Thyroid gland (tissue), 4 donors: ENCODE measurements at regions not wholly inside any gene's neighbourhood (a gene's known extent, or its start where the extent isn't known, plus 50 kb on each side); places are given as distances from the start of the nearest gene placed in this dataset.

Source experiments
- DNase-seq, 2 donors: peaks; one replicate each; pipeline ENCODE4 v3.0.0-alpha.2; 2019
- H3K27ac ChIP-seq, 3 donors: fragments of 200-600 bp; sonication (generic); 1 replicate in 2 of 3; 2 replicates in 1 of 3; pipeline ENCODE4 v1.5.1; 2016 to 2019; ENCODE audit warnings: mild to moderate bottlenecking in 1 of 3, moderate library complexity in 1 of 3
- H3K27me3 ChIP-seq: fragments of 200-600 bp; sonication (generic); one replicate; pipeline ENCODE4 v1.5.1; 2019
- H3K36me3 ChIP-seq, 2 donors: fragments of 200-600 bp; sonication (generic); one replicate each; pipeline ENCODE4 v1.5.1; 2016 to 2019
- H3K4me1 ChIP-seq, 2 donors: fragments of 200-600 bp; sonication (generic); one replicate each; pipeline ENCODE4 v1.5.1; 2017 to 2019
- H3K4me3 ChIP-seq, 3 donors: fragments of 200-600 bp; sonication (generic); replicated peaks in 1 of 3; 1 replicate in 2 of 3; 2 replicates in 1 of 3; pipeline ENCODE4 v1.5.1; 2016; ENCODE audit warnings: mild to moderate bottlenecking in 1 of 3
- H3K9me3 ChIP-seq: fragments of 200-600 bp; sonication (generic); one replicate; pipeline ENCODE4 v1.5.1; 2017
- POLR2A ChIP-seq, 2 donors: fragments of 450-650 bp; IDR thresholded peaks; one replicate each; pipeline ENCODE4 v1.6.1; 2017; ENCODE audit warnings: antibody characterized with exemption in 2 of 2, mild to moderate bottlenecking in 2 of 2, moderate library complexity in 1 of 2
- WGBS, 2 donors: methylation state at CpG; one replicate each; pipeline ENCODE4 v1.1.5; 2017; 5-methylcytosine and 5-hydroxymethylcytosine counted together
- intact Hi-C: fragments of 100-400 bp; cut with DNase I; formaldehyde crosslinking; loops from one replicate; pipeline ENCODE4 v1.15.1; 2023
- TF ChIP-seq, protein P1 (sequence below), 6 experiments: fragments of 200-600 bp in 3 of 6; fragments of 450-650 bp in 3 of 6; sonication (generic) in 3 of 6; IDR thresholded peaks; one replicate each; pipeline ENCODE4 v1.5.1; 2016 to 2019; ENCODE audit warnings: antibody characterized with exemption in 6 of 6, mild to moderate bottlenecking in 2 of 6, inconsistent platforms in 1 of 6, moderate library complexity in 1 of 6

DNA sequence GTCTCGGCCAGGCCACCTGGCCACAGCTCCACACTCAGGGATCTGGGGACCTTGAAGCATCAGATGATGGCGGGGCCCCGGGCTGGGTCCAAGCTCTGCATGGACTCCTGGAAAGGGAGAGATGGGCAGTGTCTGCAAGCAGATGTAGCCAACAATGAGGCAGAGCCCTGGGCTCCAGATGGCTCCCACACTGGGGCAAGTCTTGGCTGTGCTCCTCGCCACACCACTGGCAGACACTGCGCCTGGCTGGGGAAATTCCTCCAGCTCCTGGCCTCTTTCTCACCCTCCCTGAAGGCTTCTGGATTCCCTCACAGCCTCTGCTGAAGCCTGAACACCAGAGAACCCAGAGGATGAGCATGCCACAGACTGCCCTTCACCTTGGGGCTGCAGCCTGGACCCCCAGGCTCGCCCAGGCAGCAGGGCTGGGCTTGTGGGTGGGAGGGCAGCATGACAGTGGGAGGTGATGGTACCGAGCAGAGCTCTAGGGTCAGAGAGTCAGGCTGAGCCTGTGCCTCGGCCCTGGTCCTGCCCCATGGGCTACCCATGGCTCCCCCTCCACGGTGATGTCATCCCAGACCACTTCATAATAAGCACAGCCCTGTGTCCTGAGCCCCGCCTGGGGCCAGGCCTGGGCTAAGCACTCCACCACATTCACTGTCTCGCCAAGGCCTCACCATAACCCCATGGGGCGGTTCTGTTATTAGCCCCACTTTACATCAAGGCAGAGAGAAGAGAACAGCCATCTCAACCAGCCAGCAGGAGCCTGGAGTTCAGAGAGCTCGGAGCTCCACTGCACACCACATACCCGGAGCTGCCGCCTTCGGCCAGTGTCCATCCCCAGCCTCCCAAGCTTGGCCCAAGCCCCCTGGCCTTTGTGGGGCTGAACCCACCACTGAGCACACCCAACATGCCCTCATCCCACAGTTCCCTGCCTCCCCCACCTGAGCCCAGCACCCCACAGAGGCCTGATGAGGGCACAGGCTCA is 62.2 kb upstream of the ADAMTS2 start:
- TF ChIP-seq, protein P1, sequence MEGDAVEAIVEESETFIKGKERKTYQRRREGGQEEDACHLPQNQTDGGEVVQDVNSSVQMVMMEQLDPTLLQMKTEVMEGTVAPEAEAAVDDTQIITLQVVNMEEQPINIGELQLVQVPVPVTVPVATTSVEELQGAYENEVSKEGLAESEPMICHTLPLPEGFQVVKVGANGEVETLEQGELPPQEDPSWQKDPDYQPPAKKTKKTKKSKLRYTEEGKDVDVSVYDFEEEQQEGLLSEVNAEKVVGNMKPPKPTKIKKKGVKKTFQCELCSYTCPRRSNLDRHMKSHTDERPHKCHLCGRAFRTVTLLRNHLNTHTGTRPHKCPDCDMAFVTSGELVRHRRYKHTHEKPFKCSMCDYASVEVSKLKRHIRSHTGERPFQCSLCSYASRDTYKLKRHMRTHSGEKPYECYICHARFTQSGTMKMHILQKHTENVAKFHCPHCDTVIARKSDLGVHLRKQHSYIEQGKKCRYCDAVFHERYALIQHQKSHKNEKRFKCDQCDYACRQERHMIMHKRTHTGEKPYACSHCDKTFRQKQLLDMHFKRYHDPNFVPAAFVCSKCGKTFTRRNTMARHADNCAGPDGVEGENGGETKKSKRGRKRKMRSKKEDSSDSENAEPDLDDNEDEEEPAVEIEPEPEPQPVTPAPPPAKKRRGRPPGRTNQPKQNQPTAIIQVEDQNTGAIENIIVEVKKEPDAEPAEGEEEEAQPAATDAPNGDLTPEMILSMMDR (IDR thresholded peaks at IDR 0.05) = no peak
- TF ChIP-seq POLR2A (IDR thresholded peaks at IDR 0.05) = no peak
- Histone ChIP-seq H3K36me3 (no peaks in the 10 kb centered on the region), H3K9me3 (no peaks in the 10 kb centered on the region), H3K4me3 (no peak overlapping the region), H3K4me1 (no peaks in the 10 kb centered on the region), H3K27me3 (no peaks in the 10 kb centered on the region), H3K27ac (no peak overlapping the region)
- intact Hi-C loops = no loop called here
- 89 to 96% methylated on average over 7 to 8 of the region's 16 CpGs for WGBS, 2 donors
- DNase-seq = no peak

DNA sequence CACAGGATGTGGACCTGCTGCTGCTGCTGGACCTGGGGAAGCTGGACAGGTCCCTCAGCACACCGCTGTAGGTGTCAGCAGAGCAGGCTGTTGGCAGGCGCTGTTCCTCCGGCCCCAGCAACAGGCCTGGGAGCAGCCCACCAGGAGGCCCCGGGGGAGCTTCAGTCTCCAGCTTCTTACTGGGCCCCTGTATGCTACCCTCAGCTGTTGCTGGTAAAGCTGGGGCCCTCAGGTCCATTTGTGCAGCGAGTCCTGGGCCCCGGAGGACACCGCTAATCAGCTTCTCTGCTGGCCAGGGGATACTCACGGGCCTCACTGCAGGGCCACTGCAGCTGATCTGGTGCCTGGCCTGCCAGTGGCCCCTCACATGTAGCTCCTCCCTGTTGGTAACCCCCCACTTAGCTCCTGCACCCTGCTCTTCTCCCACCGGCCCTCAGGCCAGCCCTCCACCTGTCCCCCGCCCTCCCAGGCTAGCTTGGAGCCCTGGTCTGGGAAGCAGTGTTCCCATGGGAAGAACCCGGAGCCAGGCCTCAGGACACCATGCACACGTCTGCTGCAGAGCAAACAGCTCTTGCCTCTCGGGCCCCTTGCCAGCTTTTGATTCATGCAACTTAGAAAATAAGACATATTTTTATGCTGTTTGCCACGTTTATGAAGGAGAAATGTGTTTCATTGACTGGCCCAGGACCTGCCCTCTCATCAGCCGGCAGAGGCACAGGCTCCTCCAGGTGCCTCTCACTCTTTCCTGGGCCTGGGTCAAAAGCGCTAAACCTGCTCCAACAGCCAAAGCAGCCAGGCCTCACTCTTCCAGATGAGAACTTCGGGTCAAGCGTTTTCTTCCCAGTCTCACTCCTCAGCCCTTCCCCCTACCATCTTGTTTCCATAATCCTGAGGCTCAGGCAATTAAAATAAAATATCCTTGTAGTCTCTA is 61.0 kb upstream of the ADAMTS2 start:
- Histone ChIP-seq H3K27me3 (no peaks in the 10 kb centered on the region), H3K4me3 (no peak overlapping the region), H3K36me3 (no peaks in the 10 kb centered on the region), H3K27ac (no peak overlapping the region), H3K9me3 (no peaks in the 10 kb centered on the region), H3K4me1 (no peaks in the 10 kb centered on the region)
- WGBS, 2 donors = 69 to 71% methylated on average over 13 to 18 of the region's 18 CpGs
- intact Hi-C loops = no loop called here
- TF ChIP-seq, protein P1 (IDR thresholded peaks at IDR 0.05) = no peak
- TF ChIP-seq POLR2A (IDR thresholded peaks at IDR 0.05) = no peak
- DNase-seq = no peak

DNA sequence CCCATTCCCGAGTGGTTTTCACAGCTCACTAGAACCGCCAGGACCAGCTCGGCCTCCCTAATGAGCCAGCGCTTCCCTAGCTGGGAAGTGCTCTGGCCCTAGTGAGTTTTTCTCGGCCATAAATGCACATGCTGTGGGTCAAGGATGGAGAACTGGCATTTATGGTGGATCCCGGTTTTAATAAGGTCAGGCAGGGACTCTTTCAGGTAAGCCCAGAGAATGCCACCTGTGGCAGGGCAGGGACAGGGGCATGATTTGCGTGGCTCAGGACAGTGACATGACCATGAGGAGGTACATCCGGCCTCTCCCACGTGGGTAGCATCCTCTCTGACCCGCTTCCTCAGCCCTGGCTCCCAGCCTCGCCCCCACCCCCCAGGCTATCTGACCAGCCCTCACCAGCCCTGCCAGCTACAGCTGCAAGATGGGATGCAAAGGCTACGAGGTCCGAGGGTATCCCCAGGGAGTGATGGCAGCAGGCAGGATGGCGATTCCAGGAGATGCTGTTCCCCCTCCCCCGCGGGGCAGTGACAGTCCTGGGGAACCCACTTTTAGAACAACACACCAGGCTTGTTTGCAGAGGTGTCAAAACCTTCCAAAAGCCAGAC is 60.3 kb upstream of the ADAMTS2 start:
- H3K36me3 ChIP-seq = no peaks in the 10 kb centered on the region
- no peak for TF ChIP-seq POLR2A (IDR thresholded peaks at IDR 0.05)
- TF ChIP-seq, protein P1 (IDR thresholded peaks at IDR 0.05) = no peak
- intact Hi-C loops = no loop called here
- 92% methylated on average over 6 to 13 of the region's 16 CpGs for WGBS, 2 donors
- no peak overlapping the region for H3K4me3 ChIP-seq
- H3K9me3 ChIP-seq = no peaks in the 10 kb centered on the region
- DNase-seq = no peak
- no peaks in the 10 kb centered on the region for H3K4me1 ChIP-seq
- no peak overlapping the region for H3K27ac ChIP-seq
- no peaks in the 10 kb centered on the region for H3K27me3 ChIP-seq

DNA sequence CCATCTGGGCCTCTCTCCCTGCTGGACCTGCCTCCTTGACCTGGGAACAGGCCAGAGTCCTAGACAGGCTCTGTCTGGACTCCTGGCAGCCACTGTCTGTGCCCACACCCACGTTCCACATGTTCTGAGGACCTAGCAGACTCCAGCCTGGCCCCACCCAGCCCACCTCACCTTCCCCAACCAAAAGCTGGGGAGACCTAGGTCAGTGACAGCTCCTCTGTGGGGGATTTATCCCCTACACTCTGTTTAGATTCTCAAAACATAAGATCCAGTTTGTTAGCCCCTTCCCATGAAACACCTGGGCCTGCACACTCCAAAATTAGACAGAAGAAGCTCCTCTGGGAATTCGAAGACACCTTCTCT is 59.8 kb upstream of the ADAMTS2 start:
- no peak for DNase-seq
- Histone ChIP-seq H3K36me3 (no peaks in the 10 kb centered on the region), H3K27me3 (no peaks in the 10 kb centered on the region), H3K4me3 (no peak overlapping the region), H3K9me3 (no peaks in the 10 kb centered on the region), H3K27ac (no peak overlapping the region), H3K4me1 (no peaks in the 10 kb centered on the region)
- WGBS, 2 donors = 87 to 100% methylated on average over 2 of the region's 2 CpGs
- TF ChIP-seq, protein P1 (IDR thresholded peaks at IDR 0.05) = no peak
- TF ChIP-seq POLR2A (IDR thresholded peaks at IDR 0.05) = no peak
- intact Hi-C loops = no loop called here
